ENCODE measurements at regions not wholly inside any gene's neighbourhood (a gene's known extent, or its start where the extent isn't known, plus 50 kb on each side); places are given as distances from the start of the nearest gene placed in this dataset.

DNA sequence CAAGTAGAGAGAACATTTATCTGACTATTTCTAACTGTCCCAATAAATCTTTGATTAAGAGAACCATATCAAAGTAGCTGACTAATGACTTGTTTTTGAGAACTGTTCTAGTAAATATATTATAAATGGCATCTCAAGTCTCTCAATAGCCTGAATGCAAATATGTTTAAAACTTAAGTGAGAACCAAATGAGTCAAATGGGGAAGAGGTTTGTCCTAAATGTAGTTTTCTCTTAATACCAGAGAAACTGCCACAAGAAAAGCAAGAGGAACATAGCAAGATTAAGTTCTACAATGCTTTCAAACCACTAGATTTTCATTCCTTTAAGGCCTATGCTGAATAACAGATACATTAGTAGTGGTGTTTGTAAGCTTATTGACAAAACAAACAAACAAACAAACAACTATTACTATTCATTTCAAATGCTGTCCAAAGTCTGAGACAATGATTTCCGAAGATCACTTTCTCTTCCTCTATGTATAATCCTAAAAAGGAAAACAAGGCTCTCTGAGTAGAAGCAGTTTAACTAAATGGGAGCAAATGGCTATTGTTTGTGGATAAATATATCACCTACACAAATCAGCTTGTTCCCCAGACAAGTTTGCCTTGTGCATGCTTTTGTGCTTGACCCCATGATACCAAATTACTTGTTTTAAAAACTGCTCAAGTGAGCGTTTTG lies 408.4 kb upstream of the EMCN start:
- TF ChIP-seq, protein P1, sequence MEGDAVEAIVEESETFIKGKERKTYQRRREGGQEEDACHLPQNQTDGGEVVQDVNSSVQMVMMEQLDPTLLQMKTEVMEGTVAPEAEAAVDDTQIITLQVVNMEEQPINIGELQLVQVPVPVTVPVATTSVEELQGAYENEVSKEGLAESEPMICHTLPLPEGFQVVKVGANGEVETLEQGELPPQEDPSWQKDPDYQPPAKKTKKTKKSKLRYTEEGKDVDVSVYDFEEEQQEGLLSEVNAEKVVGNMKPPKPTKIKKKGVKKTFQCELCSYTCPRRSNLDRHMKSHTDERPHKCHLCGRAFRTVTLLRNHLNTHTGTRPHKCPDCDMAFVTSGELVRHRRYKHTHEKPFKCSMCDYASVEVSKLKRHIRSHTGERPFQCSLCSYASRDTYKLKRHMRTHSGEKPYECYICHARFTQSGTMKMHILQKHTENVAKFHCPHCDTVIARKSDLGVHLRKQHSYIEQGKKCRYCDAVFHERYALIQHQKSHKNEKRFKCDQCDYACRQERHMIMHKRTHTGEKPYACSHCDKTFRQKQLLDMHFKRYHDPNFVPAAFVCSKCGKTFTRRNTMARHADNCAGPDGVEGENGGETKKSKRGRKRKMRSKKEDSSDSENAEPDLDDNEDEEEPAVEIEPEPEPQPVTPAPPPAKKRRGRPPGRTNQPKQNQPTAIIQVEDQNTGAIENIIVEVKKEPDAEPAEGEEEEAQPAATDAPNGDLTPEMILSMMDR (IDR thresholded peaks at IDR 0.05): no peak
- TF ChIP-seq POLR2A (IDR thresholded peaks at IDR 0.05): no peak

All from prostate gland (tissue), 2 donors.